ENCODE measurements at regions not wholly inside any gene's neighbourhood (a gene's known extent, or its start where the extent isn't known, plus 50 kb on each side); places are given as distances from the start of the nearest gene placed in this dataset.

GRCh38 chr6:4582506-4583417, 193.4 kb upstream of the CDYL start:
- no peak for TF ChIP-seq CTCF (IDR thresholded peaks at IDR 0.05)
- no peak for TF ChIP-seq SIN3A (IDR thresholded peaks at IDR 0.05; ENCODE audit: borderline replicate concordance, insufficient read depth, low read depth, low read length)
- no peak for TF ChIP-seq POLR2AphosphoS5 (IDR thresholded peaks at IDR 0.05; ENCODE audit: low read depth, low read length)
- TF ChIP-seq REST (IDR thresholded peaks at IDR 0.05; ENCODE audit: insufficient read depth in 1 of 2, low read depth in 2 of 2, low read length in 1 of 2) = no peak
- no peak for TF ChIP-seq TCF7L2 (IDR thresholded peaks at IDR 0.05; ENCODE audit: low read depth, low read length)

Measured in Panc1 (cell line).